Stimulated activated CD8-positive, alpha-beta memory T cell treated with anti-CD3 and anti-CD28 coated beads, Interleukin-4, amount 100 ng/mL, for 48 hours (primary cell): ENCODE measurements at regions not wholly inside any gene's neighbourhood (a gene's known extent, or its start where the extent isn't known, plus 50 kb on each side); places are given as distances from the start of the nearest gene placed in this dataset.
"Not testable (repeated sequence)": the region's sequence is repeated elsewhere in the genome, so short reads cannot be mapped to it uniquely, and the experiment has no call there.

Source experiments
- DNase-seq: peaks from one replicate; pipeline ENCODE4 v3.0.0-alpha.2; 2020

DNA sequence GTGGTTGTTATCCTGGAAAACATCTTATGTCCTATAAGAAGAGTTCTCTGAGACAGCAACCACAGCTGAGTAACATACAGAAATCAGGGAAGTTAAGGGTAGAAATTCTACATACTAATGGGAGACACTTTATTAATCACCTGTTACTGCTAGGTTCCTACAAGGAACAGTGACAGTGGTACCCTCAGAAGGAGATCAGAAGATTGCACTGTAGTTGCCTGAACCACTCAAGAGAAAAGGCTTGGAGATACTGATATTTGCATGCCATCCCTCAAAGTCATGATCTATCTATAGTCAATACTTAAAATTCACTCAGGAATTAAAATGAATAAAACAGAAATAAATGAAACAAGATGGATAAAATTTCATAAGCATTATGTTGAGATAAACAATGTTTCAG lies 136.0 kb downstream of the LMLN start:
- no peak for DNase-seq

DNA sequence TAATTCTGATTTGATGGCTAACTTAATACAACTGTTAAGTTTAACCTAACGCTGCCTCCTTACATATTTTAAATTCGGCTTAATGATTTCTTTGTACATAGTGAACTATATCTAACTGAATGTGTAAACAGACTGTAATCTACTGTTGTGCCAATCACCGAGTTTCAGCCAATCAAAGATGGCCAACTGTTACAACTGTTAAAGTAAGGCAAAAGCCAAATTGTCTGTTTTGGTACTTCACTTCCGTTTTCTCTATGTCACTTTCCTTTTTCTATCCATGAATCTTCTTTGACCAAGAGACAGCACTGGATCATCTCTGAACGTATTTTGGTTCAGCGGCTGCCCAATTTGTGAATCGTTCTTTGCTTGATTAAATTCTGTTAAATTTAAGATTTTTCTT lies 137.0 kb downstream of the LMLN start:
- no peak for DNase-seq

DNA sequence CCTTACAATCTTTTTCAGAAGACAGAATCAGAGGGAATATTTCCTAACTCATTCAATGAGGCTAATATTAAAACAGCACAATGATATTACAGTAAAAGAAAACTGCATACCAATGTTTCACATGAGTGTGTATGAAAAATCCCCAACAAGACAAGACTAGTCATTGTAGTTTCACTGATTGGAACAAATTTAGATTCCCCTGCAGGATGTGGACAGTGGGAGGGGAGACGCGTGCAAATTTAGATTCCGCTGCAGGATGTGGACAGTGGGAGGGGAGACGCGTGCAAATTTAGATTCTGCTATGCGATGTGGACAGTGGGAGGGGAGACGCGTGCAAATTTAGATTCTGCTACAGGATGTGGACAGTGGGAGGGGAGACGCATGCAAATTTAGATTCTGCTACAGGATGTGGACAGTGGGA lies 138.7 kb downstream of the LMLN start:
- not testable (repeated sequence) for DNase-seq

DNA sequence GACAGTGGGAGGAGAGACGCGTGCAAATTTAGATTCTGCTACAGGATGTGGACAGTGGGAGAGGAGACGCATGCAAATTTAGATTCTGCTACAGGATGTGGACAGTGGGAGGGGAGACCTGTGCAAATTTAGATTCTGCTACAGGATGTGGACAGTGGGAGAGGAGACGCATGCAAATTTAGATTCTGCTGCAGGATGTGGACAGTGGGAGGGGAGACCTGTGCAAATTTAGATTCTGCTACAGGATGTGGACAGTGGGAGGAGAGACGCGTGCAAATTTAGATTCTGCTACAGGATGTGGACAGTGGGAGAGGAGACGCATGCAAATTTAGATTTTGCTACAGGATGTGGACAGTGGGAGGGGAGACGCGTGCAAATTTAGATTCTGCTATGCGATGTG lies 143.1 kb downstream of the LMLN start:
- DNase-seq: not testable (repeated sequence)

DNA sequence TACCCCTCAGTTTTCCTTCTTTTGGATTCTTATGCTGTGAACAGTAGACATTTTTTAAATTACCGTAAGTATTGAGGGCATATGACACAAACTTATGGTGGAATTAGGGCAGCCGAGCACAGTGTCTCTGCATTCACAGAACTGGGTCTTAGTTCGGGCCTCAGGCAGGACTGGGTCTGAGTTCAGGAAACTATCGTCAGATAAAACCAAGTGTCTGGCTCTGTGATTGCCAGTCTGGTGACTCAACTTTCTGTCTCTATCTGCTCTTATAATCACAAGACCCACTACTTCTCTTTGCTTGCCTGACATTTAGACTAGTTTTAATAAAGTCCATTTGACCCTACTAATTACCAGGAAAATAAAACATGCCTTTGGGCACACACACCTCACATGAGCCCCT lies 146.2 kb downstream of the LMLN start:
- no peak for DNase-seq

DNA sequence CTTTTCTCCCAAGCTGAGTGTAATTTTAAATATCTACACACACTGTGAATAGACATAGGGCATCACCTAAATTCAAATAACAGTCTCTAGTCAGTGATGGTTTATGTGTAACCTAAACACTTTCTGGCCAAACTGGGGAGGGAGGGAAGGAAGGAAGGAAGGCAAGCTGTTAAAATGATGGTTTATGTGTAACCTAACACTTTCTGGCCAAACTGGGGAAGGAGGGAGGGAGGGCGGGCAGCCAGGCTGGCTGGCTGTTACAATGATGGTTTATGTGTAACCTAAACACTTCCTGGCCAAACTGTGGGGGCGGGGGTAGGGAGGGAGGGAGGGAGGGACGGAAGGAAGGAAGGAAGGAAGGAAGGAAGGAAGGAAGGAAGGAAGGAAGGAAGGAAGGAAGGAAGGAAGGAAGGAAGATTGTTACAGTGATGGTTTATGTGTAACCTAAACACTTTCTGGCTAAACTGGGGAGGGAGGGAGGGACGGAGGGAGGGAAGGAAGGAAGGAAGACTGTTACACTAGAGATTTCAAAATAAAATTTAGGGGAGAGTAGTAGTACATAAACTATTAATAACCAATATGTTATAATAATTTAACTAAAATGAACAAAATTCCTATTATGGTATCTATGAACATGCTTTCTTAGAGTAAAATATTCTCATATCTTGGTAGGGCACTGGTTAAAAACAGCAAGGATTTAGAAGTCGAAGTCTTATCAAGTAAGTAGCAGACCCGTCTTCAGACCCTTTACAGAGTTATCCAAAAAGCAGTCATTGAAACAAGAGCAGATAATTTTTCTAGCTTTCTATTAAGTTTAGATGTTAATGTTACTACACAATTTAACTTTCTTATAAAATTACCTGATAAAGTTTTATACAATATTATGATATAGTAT lies 148.1 kb downstream of the LMLN start:
- DNase-seq: no peak

DNA sequence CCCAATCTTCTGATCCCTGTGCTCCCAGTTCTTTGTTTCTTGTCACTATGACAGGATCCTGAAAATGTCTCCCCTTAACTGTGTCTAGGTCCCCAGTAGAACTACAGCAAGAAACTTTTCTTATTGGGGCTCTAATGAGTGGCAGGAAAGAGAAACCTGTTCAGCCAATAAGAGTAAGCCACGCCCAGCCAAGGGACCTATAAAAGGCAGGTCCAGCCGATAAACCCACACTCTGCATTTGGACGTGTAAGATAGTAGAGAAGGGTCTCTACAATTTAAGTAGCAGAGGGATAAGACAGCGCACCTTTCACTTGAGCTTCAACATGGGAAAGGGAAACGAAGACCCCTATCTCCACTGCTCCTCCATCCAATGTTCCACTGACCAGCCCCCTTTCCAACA lies 149.9 kb downstream of the LMLN start:
- no peak for DNase-seq

DNA sequence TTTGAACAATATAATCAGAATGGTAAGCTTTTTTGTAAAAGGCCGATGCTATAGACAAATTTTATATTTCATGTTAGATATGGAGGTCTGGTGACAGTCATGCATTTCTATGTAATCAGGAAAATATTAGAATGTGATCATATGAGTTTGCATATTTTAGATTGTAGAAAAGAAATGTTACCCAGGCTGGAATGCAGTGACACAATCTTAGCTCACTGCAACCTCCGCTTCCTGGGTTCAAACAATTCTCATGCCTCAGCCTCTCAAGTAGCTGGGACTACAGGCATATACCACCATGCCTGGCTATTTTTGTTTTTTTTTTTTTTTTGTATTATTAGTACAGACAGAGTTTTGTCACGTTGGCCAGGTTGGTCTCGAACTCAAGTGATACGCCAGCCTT lies 152.0 kb downstream of the LMLN start:
- DNase-seq: no peak

DNA sequence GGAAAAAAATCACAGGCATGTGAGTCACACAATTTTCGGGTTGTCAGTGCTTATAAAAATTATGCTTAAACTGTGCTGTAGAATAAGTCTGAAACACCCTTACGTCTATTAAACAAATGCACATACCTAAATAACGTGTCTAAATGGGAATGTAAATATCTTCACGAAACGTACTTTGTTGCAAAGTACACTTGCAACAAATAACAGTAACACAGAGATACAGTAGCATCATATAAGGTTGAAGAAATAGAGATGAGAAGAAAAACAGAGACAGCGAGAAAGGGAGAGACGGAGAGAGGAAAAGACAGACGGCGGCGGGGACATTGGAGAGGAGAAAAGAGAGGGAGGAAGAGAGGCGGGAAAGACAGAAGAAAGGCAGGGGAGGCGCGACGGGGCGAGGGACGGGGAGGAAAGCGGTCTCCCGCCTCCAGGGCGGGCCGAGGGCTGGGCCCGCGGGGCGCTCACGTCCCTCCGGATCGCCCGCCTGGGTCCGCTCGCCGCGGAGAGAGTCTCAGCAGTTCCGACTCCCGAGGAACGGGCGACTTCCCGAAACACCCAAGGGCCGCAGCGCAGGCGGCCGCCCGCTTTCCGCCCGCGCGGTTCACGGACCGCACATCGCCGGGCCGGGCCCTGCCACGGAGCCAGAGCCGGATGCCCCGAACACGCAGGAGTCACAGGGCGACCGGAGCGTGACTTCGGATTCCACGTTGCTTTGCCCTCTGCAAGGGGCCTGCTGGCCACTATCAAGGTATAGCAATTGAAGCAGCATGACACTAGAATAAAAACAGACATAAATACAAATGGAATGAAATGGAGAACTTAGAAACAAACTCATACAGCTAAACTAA lies 153.4 kb downstream of the LMLN start:
- DNase-seq: no peak

DNA sequence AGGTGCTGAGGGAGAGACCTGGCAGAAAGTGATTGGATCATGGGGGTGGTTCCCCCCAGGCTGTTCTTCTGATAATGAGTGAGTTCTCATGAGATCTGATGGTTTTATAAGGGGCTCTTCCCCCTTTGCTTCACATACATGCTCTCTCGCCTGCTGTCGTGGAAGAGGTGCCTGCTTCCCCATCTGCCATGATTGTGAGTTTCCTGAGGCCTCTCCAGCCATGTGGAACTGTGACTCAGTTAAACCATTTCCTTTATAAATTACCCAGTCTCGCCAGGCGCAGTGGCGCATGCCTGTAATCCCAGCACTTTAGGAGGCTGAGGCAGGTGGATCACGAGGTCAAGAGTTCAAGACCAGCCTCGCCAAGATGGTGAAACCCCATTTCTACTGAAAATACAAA lies 154.5 kb downstream of the LMLN start:
- not testable (repeated sequence) for DNase-seq

DNA sequence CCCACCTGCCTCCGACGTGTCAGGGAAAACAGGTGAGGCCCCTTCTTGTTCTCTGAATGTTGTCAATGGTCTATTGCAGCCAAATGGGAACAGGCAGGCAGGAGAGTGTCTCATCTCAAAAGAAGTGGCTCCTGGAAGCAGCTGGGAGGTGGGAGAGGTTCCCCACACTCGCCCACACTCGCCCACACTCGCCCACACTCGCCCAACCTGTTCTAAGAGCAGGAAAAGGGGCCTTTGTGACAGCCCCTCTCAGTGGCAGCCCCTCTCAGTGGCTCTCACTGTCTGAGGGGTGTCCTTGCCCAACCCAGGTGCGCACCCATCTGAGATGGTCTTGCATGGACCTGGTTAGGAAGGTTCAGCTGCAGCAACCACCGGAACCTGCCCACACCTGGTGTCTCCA lies 162.2 kb downstream of the LMLN start:
- DNase-seq: not testable (repeated sequence)

DNA sequence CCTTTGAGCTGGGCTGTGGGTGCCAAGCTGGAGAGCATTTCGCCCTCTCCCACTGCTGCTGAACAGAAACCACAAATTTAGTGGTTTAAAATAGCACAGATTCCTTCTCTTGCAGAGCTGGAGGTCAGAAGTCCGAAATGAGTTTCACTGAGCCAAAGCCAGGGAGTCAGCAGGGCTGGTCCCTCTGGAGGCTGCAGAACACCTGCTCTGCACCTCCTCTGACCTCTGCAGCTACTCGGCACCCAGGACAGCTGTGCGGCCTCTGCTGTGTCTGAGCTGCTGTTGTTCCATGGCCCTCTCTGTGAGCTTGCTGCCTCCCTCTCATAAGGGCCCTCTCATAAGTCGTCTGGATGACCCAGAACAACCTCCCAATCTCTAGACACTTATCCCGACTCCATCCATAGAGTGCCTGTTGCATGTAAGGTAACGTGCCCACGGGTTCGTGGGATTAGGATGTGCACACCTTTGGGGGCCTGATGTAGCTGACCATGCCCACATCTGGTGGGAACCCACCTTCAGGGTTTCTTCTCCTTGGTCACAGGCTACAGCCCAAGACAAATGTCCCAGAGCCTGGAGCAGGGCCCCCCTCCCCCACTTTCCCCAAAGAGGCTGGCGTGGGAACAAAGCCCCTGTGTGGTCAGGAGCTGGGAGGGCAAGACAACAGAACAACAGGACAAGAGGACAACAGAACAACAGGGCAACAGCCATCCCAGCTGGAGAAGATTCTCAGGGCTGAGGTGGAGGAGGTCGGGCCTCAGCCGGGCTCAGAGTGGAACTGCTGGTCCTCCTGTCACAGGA lies 177.2 kb downstream of the LMLN start:
- not testable (repeated sequence) for DNase-seq

DNA sequence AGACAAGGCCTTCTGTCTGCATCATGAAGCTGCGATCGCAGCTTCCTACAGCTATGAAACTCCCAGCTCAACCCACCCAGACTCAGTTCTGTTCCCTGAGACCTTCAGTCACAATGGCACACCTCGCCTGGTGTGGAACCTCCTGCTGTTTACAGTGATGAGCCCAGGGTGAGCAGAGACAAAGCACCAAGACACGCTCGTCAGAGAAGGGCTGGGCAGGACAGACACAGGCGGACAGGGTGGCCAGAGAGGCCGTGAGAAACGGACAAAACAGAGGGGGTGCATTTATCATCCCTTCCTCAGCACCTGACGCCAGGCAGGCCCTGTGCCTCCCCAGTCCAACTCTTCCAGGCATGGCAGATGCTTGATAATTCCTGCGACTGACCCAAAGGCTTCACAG lies 178.2 kb downstream of the LMLN start:
- not testable (repeated sequence) for DNase-seq

DNA sequence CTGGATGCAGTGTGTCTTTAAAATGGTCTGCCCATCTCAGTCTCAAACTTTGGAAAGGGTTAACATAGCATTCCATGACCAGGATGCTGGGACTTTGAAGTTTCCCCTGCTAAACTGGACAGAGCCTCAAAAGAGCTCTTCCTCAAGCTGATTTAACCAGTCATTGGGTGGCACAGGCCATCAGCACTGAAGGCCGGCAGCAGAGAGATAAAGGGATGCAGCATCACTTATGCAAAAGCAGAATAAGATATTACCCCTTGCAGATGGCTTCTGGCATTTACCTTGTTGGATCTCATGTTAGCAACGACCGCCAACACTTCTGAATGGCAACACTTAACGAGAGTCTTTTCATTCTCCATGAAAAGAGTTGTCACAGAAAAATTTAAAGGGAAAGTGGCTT lies 179.0 kb downstream of the LMLN start:
- DNase-seq: not testable (repeated sequence)

DNA sequence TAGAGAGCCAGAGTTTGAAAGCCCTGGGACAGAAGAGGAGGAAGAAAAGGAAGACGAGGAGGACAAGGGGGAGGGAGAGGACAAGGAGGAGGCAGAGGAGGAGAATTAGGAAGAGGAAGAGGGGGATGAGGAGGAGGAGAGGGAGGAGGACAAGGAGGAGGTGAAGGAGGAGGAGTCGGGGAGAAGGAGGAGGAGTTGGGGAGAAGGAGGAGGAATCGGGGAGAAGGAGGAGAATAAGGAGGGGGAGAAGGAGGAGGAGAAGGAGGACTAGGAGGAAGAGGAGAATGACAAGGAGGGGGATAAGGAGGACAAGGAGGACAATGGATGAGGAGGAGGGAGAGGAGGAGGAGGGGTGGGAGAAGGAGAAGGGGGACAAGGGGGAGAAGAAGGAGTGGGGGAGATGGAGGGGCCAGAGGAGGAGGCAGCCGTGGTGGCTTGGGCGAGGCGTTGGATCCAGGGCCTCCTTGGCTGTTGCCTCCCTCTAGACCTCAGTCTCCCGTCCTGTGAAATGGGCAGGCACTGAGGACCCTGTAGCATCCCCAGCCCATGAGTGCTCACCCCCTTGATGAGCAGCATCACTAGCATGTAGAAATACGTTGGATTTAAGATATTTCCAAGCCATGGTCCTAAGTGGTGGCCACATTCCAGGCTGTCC lies 179.6 kb downstream of the LMLN start:
- DNase-seq: not testable (repeated sequence)

DNA sequence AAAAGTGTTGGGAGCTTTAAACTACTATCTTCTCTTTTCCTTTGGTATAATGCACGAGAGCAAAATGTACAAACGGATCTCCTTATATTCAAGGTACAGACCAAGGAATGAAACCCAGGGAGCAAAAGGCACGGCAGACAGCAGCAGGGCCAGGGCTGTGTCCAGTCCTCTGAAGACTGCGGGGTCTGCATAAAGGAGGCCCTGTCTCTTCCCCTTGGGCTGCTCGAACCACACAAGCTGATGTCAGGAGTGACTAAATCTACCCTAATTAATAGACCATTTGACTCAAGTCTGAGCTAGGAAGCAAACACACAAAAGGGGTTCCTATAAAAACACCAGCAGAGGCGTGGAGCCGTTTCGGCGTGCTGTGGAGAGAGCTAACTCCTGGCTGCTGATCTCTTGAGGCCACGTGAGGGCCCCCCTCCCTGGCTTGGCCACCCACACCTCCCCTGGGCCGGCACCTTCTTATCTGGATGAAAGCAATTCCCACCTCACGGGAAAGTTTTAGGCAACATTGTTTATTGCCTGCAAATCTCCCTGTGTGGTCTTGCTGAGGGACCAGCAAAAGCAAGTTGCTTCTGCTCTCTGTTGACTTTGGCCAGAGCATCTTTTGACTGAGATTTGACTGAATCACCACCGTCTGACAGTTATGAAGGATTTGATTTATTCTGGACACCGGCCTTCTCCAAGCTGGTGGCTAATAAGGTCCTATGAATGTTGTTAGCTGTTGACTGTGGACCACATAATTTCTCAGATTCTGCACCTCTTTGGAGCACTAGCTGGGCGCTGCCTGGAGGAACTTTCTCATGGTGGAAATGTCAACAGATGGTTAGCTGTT lies 183.5 kb downstream of the LMLN start:
- not testable (repeated sequence) for DNase-seq

DNA sequence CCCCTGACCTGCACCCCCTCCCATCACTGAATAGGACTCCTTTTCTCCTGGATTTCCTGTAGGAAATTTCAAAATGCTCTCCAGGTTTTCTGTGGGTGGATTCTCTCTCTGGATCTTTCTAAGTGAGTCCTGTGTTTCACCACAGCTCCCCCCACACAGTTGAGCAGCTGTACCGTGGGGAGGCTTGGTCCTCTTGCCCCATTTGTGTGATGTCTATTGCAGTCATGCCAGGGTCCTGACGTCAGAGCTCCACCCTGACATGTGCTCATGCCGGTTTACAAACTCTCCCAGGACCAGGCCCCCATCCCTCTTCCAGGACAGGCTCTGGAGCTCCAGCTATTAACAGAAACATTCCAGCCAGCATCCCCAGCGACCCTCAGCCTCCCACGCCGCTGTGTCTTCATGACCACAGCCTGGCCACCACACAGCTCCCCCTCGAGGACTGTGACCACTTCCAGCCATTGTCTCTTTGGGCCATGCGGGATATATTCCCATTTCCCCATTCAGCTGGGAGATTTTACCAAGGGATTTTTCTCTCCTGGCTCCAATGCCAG lies 185.3 kb downstream of the LMLN start:
- DNase-seq: not testable (repeated sequence)

DNA sequence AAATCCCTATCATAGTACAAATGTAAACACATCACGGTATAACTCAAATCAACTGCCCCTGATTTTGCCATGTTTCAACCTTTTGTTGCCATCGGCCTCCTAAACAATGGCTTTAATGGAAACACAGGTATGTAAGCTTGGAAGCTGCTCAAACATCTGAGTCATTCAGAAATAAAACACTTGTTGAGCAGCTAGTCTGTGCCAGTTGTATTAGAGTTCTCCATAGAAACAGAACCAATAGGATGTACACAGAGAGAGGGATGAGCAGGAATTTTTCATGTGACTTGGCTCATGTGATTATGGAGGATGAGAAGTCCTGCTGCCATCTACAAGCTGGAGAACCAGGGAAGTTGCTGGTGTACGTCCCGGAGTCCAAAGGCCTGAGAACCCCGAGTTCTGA lies 186.1 kb downstream of the LMLN start:
- not testable (repeated sequence) for DNase-seq

DNA sequence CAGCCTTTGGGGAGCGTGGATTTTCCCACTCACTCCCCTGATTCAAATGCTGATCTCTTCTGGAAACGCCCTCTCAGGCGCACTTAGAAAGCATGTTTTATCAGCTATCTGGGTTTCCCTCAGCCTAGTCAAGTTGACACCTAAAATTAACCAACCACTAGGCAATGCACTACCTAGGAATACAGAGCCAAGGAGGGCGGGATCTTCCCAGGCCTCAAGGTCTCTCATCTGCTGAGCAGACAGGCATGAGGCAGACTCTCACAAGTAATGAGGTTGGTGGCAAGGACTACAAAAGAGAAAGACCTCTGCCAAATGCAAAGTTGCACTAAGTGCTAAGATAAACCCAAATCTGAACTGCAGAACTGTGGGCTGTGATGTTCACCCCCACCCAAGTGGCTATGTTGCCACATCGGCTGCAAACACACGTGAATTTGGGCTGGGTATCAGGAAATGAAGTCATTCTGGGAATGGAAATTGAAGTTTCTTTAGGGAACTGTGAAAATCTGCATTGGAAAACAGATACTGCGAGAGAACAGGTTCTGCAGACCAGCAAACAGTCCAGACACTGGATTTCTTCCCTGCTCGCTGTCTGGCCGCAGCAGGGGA lies 186.6 kb downstream of the LMLN start:
- DNase-seq: not testable (repeated sequence)

DNA sequence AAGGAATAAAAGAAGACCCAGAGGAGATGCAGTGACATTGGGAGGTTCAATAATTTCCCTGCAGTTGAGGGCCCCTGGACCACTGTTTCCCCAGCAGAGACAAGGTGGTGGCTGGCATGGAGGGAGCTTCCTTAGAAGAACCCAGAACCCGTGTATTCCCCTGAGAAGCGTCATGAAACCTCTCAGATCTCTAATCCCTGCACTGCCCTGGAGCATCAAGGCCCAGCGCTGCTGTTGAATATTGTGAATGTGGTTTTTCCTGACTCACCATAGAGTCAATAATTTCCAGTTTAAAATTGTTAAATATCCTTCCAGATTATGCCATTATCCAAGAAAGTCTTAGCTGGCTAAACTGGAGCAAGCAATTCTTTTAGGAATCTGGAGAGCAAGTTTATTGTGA lies 187.2 kb downstream of the LMLN start:
- not testable (repeated sequence) for DNase-seq

DNA sequence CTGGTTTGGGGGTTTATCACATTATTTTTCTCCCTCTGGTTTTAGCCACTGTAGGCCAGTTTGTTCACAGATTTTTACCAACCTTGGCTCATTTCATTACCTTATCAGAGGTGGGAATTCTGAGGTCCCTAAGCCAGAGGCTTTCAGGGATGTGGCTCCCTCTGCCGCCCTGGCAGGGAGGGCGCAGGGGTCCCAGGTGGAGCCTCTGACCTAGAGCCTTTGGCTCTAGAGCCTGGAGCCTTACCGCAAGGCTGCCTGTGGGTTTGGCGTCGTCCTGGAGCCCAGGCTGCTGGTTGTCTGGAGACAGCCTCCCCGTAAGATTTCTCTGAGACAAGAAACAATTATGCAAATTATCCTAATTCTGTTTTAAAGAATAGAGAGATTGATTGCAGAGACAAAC lies 188.0 kb downstream of the LMLN start:
- DNase-seq: not testable (repeated sequence)
